IMR-90 (cell line): ENCODE measurements at regions not wholly inside any gene's neighbourhood (a gene's known extent, or its start where the extent isn't known, plus 50 kb on each side); places are given as distances from the start of the nearest gene placed in this dataset.

Experiments used
- ATAC-seq: fragments of 200-7000 bp; cut with Tn5 transposase; 2 replicates; pipeline ENCODE4 v1.9.1; 2020; ENCODE audit warnings: low read depth, mild to moderate bottlenecking, moderate library complexity
- BruUV-seq: library from RNA; stranded (reverse); fragments of 400-500 nt; replicated peaks from 2 replicates; lab custom pipeline; 2021; lab: Mats Ljungman, UMichigan
- CTCF ChIA-PET: fragments of 300-600 bp; formaldehyde crosslinking; extraction: SDS; loops from one replicate; lab custom pipeline; 2021; ENCODE audit warnings: antibody characterized with exemption; lab: Yijun Ruan, JAX
- POLR2A ChIA-PET: fragments of 300-600 bp; sonication (Branson Sonifier 250); formaldehyde crosslinking; loops from one replicate; lab custom pipeline; 2022; ENCODE audit warnings: antibody characterized with exemption; ENCODE audit not compliant: unreplicated experiment; lab: Charles Lee
- DNase-seq: peaks from one replicate; pipeline ENCODE4 v3.0.0; 2013
- H2AFZ ChIP-seq: replicated peaks from 2 replicates; pipeline ENCODE3; 2013; ENCODE audit warnings: low read length, mild to moderate bottlenecking; ENCODE audit not compliant: poor library complexity
- H2AK5ac ChIP-seq: 2 replicates; pipeline ENCODE4 v1.6.1; 2013; ENCODE audit warnings: low read depth, low read length, inconsistent platforms
- H2AK9ac ChIP-seq: replicated peaks from 2 replicates; pipeline ENCODE3; 2013; ENCODE audit warnings: mild to moderate bottlenecking, low read depth, low read length, moderate library complexity; ENCODE audit not compliant: poor library complexity
- H2BK120ac ChIP-seq: 2 replicates; pipeline ENCODE4 v1.6.1; 2013; ENCODE audit warnings: low read depth, low read length, inconsistent platforms
- H2BK15ac ChIP-seq: 3 replicates; pipeline ENCODE4 v1.6.1; 2013; ENCODE audit warnings: low read depth, low read length, inconsistent platforms
- H2BK20ac ChIP-seq: 2 replicates; pipeline ENCODE4 v1.6.1; 2013; ENCODE audit warnings: low read depth, mild to moderate bottlenecking, inconsistent platforms, low read length, moderate library complexity
- H2BK5ac ChIP-seq: 2 replicates; pipeline ENCODE4 v1.6.1; 2013; ENCODE audit warnings: mild to moderate bottlenecking, low read depth, low read length, inconsistent platforms; ENCODE audit not compliant: poor library complexity, severe bottlenecking
- H3K14ac ChIP-seq: replicated peaks from 2 replicates; pipeline ENCODE4 v1.6.1; 2013; ENCODE audit warnings: low read depth, low read length, inconsistent platforms
- H3K18ac ChIP-seq: 2 replicates; pipeline ENCODE4 v1.6.1; 2013; ENCODE audit warnings: low read depth, low read length, control low read depth
- H3K23ac ChIP-seq: 2 replicates; pipeline ENCODE4 v1.6.1; 2013; ENCODE audit warnings: low read depth, low read length, inconsistent platforms
- H3K27ac ChIP-seq: 2 replicates; pipeline ENCODE4 v1.5.1; 2013; ENCODE audit warnings: mild to moderate bottlenecking, control low read depth, low read length; ENCODE audit not compliant: insufficient read depth
- H3K27me3 ChIP-seq: 2 replicates; pipeline ENCODE4 v1.6.1; 2013; ENCODE audit warnings: low read length; ENCODE audit not compliant: control insufficient read depth, insufficient read depth
- H3K36me3 ChIP-seq: 2 replicates; pipeline ENCODE4 v1.6.1; 2013; ENCODE audit warnings: low read length, mixed read lengths; ENCODE audit not compliant: control insufficient read depth, insufficient read depth
- H3K4ac ChIP-seq: 2 replicates; pipeline ENCODE4 v1.6.1; 2013; ENCODE audit warnings: low read depth, low read length, inconsistent platforms
- H3K4me1 ChIP-seq: 2 replicates; pipeline ENCODE4 v1.6.1; 2013; ENCODE audit warnings: low read length, mixed read lengths; ENCODE audit not compliant: control insufficient read depth, insufficient read depth
- H3K4me2 ChIP-seq: 2 replicates; pipeline ENCODE4 v1.6.1; 2013; ENCODE audit warnings: low read depth, mild to moderate bottlenecking, control low read depth, low read length, moderate library complexity
- H3K4me3 ChIP-seq: 2 replicates; pipeline ENCODE4 v1.5.1; 2013; ENCODE audit warnings: low read depth, mild to moderate bottlenecking, control low read depth, low read length, moderate library complexity; ENCODE audit not compliant: insufficient read depth
- H3K56ac ChIP-seq: 2 replicates; pipeline ENCODE4 v1.6.1; 2013; ENCODE audit warnings: low read length, inconsistent platforms; ENCODE audit not compliant: insufficient read depth; ENCODE audit errors: extremely low read depth
- H3K79me1 ChIP-seq, 2 experiments: 2 replicates each; pipeline ENCODE4 v1.6.1; 2013; ENCODE audit warnings: low read length in 2 of 2, inconsistent platforms in 1 of 2, low read depth in 1 of 2
- H3K9ac ChIP-seq: 2 replicates; pipeline ENCODE4 v1.6.1; 2013; ENCODE audit warnings: low read depth, low read length, control low read depth
- H3K9me1 ChIP-seq: 2 replicates; pipeline ENCODE4 v1.6.1; 2013; ENCODE audit warnings: low read length, inconsistent platforms; ENCODE audit not compliant: insufficient read depth
- H3K9me3 ChIP-seq: 2 replicates; pipeline ENCODE4 v1.6.1; 2013; ENCODE audit warnings: low read length; ENCODE audit not compliant: control insufficient read depth, insufficient read depth
- H4K20me1 ChIP-seq: 2 replicates; pipeline ENCODE4 v1.6.1; 2013; ENCODE audit warnings: low read length, inconsistent platforms; ENCODE audit not compliant: insufficient read depth
- H4K5ac ChIP-seq: 2 replicates; pipeline ENCODE4 v1.6.1; 2013; ENCODE audit warnings: mild to moderate bottlenecking, low read depth, low read length, control low read depth
- H4K8ac ChIP-seq, 2 experiments: 2 replicates each; pipeline ENCODE4 v1.6.1; 2013; ENCODE audit warnings: low read depth in 2 of 2, low read length in 2 of 2, control low read depth in 1 of 2, inconsistent platforms in 1 of 2
- H4K91ac ChIP-seq: 2 replicates; pipeline ENCODE4 v1.6.1; 2013; ENCODE audit warnings: low read depth, low read length, inconsistent platforms; ENCODE audit not compliant: insufficient read depth
- MAFK ChIP-seq: IDR thresholded peaks from 2 replicates; pipeline ENCODE4 v1.6.1; 2012; ENCODE audit warnings: low read depth, low read length, improper control_type of control experiment
- MXI1 ChIP-seq: IDR thresholded peaks from 2 replicates; pipeline ENCODE4 v1.6.1; 2012; ENCODE audit warnings: low read depth, mild to moderate bottlenecking, low read length, moderate library complexity, borderline replicate concordance
- RAD21 ChIP-seq: IDR thresholded peaks from 2 replicates; pipeline ENCODE4 v1.6.1; 2012; ENCODE audit warnings: low read length, improper control_type of control experiment
- RFX5 ChIP-seq: IDR thresholded peaks from 2 replicates; pipeline ENCODE4 v1.8.0; 2012; ENCODE audit warnings: low read depth, mild to moderate bottlenecking, low read length, moderate library complexity
- dilution Hi-C: fragments of 300-500 bp; cut with HindIII; formaldehyde crosslinking; loops from one replicate; pipeline ENCODE4 v1.14.3; 2018; ENCODE audit warnings: low sequenced_read_pairs; ENCODE audit not compliant: unreplicated experiment
- in situ Hi-C: fragments of 300-500 bp; cut with MboI; formaldehyde crosslinking; loops from 3 replicates; pipeline ENCODE4 v1.14.3; 2019; ENCODE audit warnings: low sequenced_read_pairs, inconsistent platforms, mixed read lengths
- intact Hi-C: fragments of 100-400 bp; cut with micrococcal nuclease; formaldehyde crosslinking; loops from 2 replicates; pipeline ENCODE4 v1.10.0; 2022

- no peaks in the 10 kb centered on the region for H4K20me1 ChIP-seq
- H3K79me1 ChIP-seq, result no peaks in the 10 kb centered on the region
- intact Hi-C loops, result no loop called here
- H3K9me3 ChIP-seq, result no peaks in the 10 kb centered on the region
- ChIA-PET CTCF (no interaction called here), POLR2A (no interaction called here)
- H2BK20ac ChIP-seq, result no peak overlapping the region
- no peak overlapping the region for H3K4me2 ChIP-seq
- TF ChIP-seq RFX5 (no peak), RAD21 (no peak), MXI1 (no peak), MAFK (no peak)
- no peak overlapping the region for H2BK120ac ChIP-seq
- H3K23ac ChIP-seq, result no peak overlapping the region
- no peak overlapping the region for H3K56ac ChIP-seq
- H2AK9ac ChIP-seq, result no peak overlapping the region
- no TSS peak for BruUV-seq
- H4K91ac ChIP-seq, result no peak overlapping the region
- H2BK5ac ChIP-seq, result no peak overlapping the region
- DNase-seq (no peak), ATAC-seq (no peak)
- no peak overlapping the region for H3K9ac ChIP-seq
- no peak overlapping the region for H3K4ac ChIP-seq
- no peak overlapping the region for H2AFZ ChIP-seq
- no peaks in the 10 kb centered on the region for H3K4me1 ChIP-seq
- no peak overlapping the region for H3K14ac ChIP-seq
- H3K36me3 ChIP-seq, result no peaks in the 10 kb centered on the region
- H3K27me3 ChIP-seq, result no peaks in the 10 kb centered on the region
- H3K9me1 ChIP-seq, result no peaks in the 10 kb centered on the region
- H4K5ac ChIP-seq, result no peak overlapping the region
- no peak overlapping the region for H3K27ac ChIP-seq
- H4K8ac ChIP-seq, result no peak overlapping the region
- H3K4me3 ChIP-seq, result no peak overlapping the region
- in situ Hi-C loops, result no loop called here
- H2BK15ac ChIP-seq, result no peak overlapping the region
- dilution Hi-C loops, result no loop called here
- H2AK5ac ChIP-seq, result no peak overlapping the region
- no peak overlapping the region for H3K18ac ChIP-seq
Measured at GRCh38 chr16:80040413-80040812, 439.9 kb upstream of the MAF start.
